Keratinocyte (primary cell): ENCODE measurements at regions not wholly inside any gene's neighbourhood (a gene's known extent, or its start where the extent isn't known, plus 50 kb on each side); places are given as distances from the start of the nearest gene placed in this dataset.

Source experiments
- CTCF ChIP-seq, 3 experiments: IDR thresholded peaks in 1 of 3; conservative IDR thresholded peaks in 1 of 3; optimal IDR thresholded peaks in 1 of 3; 2 replicates in 2 of 3; 3 replicates in 1 of 3; pipeline versions ENCODE3 to v1.5.1; 2011; ENCODE audit warnings: low read length in 3 of 3, mild to moderate bottlenecking in 3 of 3, moderate library complexity in 2 of 3, control low read depth in 1 of 3, inconsistent platforms in 1 of 3; ENCODE audit not compliant: insufficient read depth in 2 of 3; ENCODE audit errors: extremely low read depth in 1 of 3
- EZH2 ChIP-seq: IDR thresholded peaks from one replicate; pipeline ENCODE4 v1.6.1; 2012; ENCODE audit warnings: inconsistent platforms, mild to moderate bottlenecking, low read length, moderate library complexity

GRCh38 chr12:78390920-78391319 is 473.7 kb upstream of the SYT1 start:
- TF ChIP-seq CTCF (optimal IDR thresholded peaks at IDR 0.05 in 1 of 3, IDR thresholded peaks at IDR 0.05 in 1 of 3, conservative IDR thresholded peaks at IDR 0.05 in 1 of 3; ENCODE audit: extremely low read depth in 1 of 3, insufficient read depth in 2 of 3, low read length in 3 of 3): no peak
- TF ChIP-seq EZH2: no peak
